Posterior vena cava (tissue), 2 donors: ENCODE measurements at regions not wholly inside any gene's neighbourhood (a gene's known extent, or its start where the extent isn't known, plus 50 kb on each side); places are given as distances from the start of the nearest gene placed in this dataset.
"Not testable (repeated sequence)": the region's sequence is repeated elsewhere in the genome, so short reads cannot be mapped to it uniquely, and the experiment has no call there.

Experiments used
- DNase-seq: peaks from one replicate; pipeline ENCODE4 v3.0.0-alpha.2; 2020; ENCODE audit warnings: low spot score
- intact Hi-C, 2 donors: fragments of 100-400 bp; cut with DNase I; formaldehyde crosslinking; loops; one replicate each; pipeline versions ENCODE4 v1.14.1 to v1.14.2; 2022 to 2023
- donor health status: DM: yes; HTN: yes; CAD: no.
- donor health status: DM: yes; HTN: yes; CAD: no.

DNA sequence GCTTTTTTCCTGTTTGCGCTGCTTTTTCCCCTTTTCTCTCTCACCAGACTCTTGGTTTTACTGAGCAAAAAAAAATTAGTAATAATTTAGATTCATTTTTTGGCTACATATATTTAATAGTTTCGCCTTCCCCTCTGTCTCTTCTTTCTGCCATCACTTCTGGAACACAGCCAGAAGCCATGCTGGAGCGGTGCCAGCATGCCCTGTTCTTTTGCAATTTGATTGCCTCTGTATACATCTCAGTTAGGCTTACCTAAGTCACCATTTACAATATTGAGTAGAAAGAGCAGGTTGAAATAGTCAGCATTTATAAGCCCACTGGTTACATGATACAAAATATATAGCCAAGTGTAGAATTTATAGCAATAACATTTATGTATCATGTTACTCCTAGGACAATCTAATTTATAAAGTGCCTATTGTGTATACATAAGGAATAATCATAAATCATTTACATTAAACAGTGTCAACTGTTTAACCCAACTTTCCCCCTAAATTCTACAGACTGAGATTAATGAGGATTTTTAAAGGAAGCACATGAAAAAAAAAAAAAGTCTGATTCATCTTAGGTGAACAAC, 413.8 kb upstream of the SOX5 start:
- no peak for DNase-seq
- intact Hi-C loops: no loop called here

DNA sequence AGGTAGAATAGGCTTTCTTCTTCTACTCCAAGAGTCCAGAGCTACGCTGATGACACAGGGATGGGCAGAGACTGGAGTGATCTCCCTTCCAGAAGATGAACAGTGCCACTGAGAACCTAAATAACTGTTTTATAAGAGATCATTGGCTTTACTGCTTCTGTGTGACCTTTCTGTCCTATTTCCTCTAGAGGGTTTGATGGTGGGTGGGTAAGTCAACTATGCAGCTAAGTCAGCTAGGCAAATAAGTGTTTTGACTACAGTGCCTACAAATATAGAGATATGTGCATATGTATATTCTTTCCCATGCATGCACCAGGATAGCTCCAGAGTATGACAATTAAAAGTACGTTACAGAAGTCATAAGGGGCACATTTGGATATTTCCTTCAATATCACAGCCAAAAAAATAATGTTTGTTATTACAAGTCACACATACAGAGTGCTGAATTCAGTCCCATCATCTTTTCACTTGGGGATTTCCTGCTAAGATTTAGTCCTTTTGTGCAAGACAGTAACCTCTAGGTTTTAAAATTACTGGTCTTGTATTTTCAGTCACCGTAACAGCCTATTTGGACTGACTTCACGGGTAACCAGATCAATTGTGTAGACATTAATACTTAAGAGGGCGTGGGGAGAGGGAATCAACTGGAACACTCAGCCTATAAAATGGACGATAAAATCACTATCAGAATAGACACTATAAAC, 412.6 kb upstream of the SOX5 start:
- intact Hi-C loops: no loop called here
- DNase-seq: no peak

DNA sequence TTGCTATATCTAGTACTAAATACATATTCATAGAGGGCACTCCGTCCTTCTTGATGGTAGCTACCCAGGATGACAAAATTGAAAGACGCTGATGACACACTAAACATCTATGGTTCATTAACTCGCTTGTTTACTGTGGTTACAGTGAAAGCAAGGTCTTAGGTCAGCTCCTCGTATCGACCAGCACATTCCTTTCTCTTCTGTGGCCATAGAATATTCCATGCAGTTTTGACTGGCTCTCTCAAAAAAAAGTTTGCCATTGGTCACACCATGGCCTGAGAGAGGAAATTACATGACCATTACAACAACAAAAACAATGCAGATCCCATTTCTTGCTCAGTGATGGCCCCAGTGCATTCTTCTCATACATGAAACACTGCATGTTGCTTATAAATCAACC, 411.4 kb upstream of the SOX5 start:
- DNase-seq: no peak
- intact Hi-C loops: no loop called here

DNA sequence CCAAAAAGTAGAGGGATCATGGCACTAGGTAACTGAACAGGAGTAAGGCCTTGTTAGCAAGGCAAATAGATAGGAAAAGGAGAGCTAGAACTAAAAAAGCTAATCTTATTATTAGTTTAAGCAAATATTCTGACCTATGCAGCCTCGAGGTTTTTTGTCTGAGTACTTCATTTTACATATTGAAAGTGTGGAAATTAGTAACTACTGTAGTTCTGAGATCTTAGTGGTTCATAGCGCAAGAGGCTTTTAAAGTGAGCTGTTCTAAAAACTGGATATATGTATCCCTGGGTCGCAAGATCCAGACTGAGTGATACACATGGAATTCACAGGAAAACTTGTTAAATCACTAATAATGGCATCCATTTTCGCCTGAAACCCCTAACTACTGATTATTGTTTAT, 411.0 kb upstream of the SOX5 start:
- no peak for DNase-seq
- intact Hi-C loops: no loop called here

DNA sequence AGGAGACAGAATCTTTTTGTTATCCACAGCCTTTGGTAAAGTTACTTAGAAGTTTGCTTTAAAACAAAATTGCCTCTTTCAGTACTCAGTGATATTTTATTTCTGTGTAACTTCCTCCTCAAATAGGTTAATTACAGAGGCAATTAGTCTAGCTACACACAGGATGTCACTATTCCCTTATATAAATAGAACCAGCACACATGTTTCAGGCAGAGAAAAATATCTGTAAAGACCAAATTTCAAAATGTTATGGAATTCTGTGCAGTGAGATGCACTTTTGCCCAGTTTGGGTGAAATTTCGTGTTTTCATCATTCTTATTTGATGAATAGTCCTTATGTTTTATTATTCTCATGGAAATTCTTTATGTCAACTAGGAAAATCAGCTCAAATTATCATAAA, 410.6 kb upstream of the SOX5 start:
- no peak for DNase-seq
- intact Hi-C loops: no loop called here

DNA sequence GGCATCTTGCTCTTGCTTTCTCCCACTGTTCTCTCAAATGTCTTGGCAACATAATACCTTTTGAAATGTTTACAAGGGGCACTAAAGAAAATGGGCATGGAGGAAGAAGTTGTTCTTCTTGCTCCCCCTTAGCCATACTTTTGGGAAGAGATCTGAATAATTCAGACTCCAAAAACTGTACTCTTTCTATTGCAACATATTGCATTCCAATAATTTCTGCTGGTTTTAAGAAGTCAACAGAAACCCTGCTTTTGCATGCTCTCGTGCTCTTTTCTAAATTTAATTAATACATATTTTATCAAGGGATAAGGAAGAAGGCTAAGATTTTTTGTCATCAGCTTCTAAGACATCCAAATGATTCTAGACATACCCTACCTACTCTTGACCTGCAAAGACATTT, 409.9 kb upstream of the SOX5 start:
- DNase-seq: no peak

DNA sequence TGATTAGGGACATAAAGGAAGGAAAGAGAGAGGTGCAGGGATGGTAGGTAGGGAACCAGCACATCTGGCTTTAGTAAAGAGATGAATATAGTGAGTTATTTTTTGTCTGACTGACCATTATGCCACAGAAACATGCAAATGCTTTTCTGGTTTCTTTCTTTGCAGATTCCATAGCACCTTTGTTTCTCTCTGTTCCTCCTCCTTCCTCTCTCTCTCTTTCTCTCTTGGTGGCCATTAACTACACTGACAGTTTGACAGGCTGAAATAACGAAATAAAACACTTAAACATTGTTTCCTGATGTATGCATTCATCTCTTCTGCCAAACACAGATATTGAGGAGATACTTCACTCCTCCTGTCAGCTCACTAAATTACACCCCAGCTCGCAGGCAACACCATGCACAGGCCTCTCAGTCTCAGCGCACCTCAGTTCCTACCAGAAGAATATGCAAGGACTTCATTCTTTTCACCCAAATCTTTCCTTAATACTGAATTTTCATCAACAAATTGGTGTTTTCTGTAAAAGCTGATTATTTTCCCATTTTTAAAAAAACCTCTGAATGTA, 406.9 kb upstream of the SOX5 start:
- intact Hi-C loops: no loop called here
- no peak for DNase-seq

More for the DNA sequence above, 409.9 kb upstream of the SOX5 start:
- intact Hi-C loops: no loop called here

DNA sequence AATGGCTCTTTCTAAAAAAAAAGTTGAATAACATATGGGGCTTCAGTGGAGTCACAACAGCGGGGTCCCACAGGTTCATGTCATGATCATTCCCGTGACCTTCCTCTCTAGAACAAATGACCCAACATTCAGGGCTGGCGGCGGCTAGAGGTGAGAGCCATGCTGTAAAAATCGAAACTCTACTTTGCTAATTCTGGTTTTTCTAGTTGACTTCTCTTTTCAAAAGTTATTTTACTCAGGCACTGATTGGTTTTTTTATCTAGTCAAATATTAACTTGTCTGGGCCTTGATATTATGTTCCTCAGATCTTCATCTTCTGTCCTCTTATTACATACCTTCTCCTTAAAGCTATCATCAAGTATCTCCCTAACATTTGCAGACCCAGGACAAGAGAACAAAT, 402.9 kb upstream of the SOX5 start:
- DNase-seq: no peak
- intact Hi-C loops: no loop called here

DNA sequence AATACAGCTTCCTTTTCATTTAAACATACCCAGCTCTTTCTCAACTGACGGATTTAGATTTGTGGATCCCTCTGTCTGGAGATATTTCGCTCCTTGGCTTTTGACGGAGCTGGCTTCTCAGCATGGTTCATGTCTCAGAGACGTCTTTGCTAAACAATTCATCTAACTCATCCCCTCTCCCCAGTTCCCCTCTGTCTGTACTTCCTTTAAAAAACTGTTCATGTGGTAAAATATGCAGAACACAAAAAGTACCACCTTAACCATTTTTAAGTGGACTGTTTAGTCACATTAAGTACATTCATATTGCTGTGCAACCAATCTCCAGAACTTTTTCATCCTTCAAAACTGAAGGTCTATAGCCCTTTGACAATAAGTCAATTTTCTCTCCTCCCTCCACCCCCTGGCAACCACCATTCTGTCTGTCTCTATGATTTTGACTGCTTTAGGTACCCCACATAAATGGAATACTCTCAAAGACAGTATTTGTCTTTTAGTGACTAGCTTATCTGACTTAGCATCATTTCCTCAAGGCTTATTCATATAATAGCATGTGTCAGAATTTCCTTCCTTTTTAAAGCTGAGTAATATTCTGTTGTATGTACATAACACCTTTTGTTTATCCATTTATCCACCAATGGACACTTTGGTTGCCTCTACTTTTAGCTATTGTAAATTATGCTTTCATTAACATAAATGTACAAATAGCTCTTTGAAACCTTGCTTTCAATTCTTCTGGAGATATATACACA, 399.8 kb upstream of the SOX5 start:
- intact Hi-C loops: no loop called here
- DNase-seq: no peak

DNA sequence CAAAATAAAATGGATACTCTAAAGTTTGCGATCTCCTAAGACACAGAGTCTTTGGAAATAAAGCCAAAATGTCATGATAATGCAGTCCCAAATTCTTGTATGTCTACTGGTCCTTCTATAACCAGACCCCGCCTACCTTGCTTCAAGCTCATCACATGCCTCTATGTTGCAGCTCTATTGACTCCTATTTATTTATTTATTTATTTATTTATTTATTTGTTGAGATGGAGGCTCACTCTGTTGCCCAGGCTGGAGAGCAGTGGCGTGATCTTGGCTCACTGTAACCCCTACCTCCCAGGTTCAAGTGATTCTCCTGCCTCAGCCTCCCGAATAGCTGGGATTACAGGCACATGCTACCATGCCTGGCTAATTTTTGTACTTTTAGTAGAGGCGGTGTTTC, 398.7 kb upstream of the SOX5 start:
- DNase-seq, intact Hi-C loops: not testable (repeated sequence)

DNA sequence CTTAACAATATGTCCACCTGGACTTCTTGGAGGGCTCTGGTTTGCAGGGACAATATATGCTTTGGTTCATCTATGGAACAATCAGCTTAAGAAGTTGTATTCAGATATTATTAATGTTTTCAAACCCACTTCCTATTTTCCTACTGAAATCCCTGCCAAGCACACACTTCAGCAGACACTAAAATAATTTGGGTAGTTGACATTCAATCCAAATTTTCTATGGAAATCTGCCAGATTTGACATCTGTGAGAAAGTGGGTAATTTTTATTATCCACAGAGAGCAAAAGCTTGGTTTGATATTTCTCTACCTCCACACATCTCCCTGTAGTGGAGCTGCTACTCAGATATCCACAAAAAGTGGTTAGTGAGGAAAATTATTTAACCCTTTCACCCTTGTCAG, 378.8 kb upstream of the SOX5 start:
- DNase-seq: no peak
- intact Hi-C loops: no loop called here

DNA sequence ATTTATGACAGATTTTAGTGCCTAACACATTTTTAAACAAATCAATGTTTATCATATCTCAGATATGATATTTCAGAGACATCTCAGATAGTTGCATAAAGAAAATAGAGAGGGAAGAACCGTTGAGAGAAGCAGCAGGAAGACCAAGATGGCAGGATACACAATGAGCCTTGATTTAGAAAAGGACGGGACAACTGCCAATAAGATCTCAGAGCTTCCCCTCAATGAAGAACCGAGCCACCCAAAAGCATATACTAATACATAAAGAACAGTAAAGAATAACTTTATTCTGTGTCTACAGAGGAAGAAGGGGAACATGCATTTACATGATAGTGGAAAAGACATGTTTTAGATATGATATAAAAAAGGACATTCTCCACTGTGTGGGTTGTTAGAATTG, 375.9 kb upstream of the SOX5 start:
- intact Hi-C loops: no loop called here
- DNase-seq: no peak

DNA sequence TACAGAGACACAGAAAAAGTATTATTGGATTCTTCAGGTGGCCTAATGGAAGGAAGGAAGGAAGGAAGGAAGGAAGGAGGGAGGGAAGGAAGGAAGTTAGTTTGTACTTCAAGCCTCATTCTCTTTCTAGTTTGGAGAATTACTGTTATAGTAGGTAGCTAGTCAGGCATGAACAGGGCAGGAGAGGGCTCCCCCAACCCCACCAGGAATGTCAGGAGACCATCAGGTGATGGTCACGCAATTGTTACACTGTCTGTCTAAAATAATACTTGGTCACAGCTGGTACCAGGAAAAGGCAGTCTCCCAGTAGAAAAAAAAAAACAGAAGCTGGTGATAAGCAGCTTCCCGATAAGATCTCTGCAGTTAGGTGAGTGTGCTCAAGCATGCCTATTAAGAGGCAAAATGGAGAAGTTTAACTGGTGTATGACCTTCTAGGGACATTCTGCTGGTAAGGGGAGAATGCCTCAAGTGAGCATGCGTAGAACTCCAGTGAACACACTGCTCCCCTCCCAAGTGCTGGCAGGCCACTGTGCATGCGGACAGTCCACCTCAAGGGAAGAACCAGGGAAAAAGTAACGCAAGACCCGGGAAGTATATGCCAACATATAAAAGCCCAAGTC, 358.4 kb upstream of the SOX5 start:
- intact Hi-C loops: no loop called here
- DNase-seq: no peak

DNA sequence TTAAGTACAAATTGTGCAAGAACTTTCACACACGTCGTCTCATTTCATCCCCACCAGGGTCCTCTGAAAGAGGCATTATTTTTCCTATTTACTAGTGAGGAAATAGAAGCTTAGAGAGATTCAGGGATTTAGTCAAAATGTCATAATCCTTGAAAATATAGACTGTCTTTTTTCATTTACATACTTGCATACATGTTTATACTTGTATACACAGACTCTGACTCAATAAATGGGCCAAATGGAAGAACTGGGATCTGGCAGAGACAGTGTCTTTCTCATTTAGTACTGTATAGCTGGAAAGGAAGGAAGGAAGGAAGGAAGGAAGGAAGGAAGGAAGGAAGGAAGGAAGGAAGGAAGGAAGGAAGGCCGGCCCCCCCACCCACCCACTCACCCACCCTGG, 357.7 kb upstream of the SOX5 start:
- no peak for DNase-seq
- intact Hi-C loops: no loop called here

DNA sequence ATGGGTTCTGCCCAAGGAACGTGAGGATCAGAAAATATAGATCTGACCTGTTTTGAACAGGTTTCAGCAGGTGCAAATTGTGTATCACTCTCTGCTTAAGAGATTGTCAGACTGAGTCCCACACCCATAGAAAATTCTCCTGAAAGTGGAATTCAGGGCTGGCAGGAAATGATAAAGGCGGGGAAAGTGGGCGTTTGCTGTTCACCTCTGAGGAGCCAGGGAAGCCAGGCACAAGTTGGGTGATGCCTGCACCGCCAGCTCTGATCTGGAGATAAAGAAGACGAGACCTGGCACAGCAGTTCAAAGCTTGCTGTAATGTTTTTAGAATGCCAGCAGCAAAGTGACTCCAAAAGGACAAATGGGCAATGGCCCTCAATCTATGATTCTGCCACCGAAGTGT, 356.5 kb upstream of the SOX5 start:
- no peak for DNase-seq
- intact Hi-C loops: no loop called here

DNA sequence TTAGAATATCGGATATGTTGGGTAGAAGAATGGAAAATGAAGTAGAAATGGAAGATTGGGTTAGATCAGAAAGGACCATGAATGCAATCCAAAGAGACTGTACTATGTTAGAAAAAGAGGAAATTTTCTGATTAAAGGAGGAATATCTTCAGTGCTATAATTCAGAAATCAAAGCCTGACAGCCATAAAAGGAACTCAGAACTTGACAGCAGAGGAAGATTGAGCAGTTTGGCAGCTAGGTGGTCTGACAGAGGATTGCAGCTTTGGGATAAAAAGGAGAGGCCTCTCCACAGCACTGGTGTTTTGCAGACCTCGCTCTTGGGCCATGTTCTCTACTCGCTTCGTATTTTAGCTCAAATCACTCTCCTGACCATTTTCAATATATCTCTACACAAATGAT, 354.8 kb upstream of the SOX5 start:
- intact Hi-C loops: no loop called here
- no peak for DNase-seq

DNA sequence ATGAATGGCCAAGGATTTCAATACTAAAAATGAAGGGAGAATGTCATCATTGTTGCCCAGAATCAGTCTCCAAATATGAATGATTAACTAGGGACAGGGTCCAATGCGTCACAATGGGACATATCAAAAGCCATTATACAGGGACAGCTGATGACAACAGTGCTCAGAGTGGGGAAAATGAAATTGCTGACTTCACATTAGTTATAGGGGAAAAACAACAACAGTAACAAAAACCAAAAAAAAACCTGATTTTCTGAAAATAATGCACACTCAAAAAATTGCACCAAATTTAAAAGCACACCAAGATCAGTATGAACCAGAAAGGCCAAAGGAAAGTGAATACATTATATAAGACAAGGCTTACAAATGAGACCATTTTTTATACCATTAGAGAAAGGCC, 353.2 kb upstream of the SOX5 start:
- intact Hi-C loops: no loop called here
- DNase-seq: no peak

DNA sequence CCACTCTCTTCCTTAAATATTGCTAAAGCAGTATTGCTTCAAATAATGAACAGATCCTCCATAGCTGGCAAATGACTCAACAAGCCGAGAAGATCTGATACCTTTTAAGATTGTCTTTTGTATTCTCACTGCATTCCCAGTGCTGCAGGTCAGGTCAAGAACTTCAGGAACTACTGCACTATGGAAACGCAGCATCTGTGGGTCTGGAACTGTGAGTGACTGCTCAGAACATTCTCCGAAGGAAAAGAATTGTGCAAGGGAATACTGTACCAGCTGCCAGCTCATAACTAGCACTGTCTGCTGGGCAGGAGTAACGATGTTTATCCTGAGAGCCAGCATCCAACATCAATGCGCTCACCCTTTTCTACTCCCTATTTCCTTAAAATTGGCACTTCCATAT, 348.0 kb upstream of the SOX5 start:
- no peak for DNase-seq
- intact Hi-C loops: no loop called here

DNA sequence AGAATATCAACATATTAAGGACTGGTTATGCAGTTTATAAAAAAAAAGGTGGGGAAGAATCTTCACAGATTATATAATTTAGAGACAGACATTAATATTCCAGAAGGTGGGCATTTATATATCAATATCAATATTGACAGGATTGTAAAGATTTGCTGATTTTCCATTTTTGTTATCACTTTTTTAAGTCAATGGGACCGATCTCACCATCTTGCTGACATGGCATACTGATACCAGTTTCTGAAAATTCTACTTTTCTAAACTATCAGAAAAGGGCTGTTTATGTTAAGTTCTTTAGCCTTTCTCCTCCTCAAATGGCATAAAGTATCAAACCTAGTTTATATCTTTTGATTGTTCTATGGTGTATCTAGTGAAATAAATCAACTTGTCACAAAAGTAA, 344.1 kb upstream of the SOX5 start:
- intact Hi-C loops: no loop called here
- DNase-seq: no peak

DNA sequence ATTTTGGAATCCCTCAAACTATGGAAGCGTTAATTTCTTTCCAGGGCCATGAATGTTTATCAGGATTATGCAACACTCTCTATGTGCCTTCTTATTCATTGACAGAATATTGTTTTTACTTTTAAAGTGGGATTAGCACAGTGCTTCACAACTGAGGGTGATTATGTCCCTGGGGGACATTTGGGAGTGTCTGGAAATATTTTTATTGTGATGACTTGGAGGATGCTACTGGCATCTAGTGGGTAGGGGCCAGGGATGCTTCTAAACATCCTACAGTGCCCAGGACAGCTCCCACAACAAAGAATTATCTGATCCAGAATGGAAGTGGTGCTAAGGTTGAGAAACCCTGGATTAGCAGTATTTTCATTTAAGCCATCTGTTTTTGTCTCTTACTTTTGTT, 338.5 kb upstream of the SOX5 start:
- DNase-seq: no peak
- intact Hi-C loops: no loop called here
